ENCODE measurements at regions not wholly inside any gene's neighbourhood (a gene's known extent, or its start where the extent isn't known, plus 50 kb on each side); places are given as distances from the start of the nearest gene placed in this dataset.

DNA sequence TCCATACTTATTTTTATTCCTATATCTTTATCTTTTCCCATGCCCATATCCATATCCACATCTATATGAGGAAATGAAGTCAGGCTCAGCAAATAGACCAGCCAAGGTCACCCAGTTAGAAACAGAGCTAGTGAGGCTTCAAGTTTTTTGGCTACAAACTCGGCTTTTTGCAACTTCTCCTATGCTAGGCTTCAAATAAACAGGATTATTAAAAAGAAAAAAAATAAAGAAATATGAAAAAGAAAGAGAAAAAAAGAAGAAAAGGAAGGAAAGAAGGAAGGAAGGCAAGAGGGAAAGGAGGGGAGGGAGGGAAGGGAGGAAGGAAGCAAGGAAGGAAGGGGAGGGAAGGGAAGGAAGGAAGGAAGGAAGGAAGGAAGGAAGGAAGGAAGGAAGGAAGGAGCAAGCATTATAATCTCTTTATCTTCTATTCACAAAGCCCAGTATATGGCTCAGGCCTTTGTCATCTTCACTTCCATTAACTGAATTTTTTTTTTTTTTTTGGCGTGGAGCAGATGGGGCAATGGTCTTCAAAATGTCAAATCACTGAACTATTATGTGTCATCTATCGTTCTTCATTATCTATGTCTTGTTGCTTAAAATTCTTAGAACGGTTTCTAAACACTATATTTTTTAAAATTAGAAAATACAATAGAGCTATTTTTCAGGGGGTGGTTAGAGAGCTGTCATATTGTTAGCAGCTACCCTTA is 418.2 kb downstream of the VRK1 start:
- DNase-seq = no peak

- DNase-seq = no peak
Measured at GRCh38 chr14:97217111-97217885, 420.1 kb downstream of the VRK1 start.

DNA sequence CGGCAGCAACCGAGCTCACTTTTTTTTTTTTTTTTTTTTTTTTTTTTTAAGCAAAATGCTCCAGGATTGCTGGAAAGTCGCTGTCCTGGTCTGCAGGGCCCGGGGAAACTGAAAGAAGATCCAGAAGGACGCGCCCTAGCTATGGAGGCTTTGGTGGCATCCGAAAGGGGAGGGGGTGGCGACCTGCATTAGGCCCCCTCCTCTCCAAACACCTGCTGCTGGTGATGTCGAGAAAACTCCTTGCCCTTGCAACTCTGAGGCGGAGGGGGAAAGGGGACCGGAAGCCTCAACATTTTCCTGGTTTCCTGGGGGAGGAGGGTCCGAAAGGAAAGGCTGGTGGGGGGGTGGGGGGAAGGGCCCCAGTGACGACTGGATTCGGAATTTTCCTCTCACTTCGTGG is 421.1 kb downstream of the VRK1 start:
- DNase-seq = no peak

DNA sequence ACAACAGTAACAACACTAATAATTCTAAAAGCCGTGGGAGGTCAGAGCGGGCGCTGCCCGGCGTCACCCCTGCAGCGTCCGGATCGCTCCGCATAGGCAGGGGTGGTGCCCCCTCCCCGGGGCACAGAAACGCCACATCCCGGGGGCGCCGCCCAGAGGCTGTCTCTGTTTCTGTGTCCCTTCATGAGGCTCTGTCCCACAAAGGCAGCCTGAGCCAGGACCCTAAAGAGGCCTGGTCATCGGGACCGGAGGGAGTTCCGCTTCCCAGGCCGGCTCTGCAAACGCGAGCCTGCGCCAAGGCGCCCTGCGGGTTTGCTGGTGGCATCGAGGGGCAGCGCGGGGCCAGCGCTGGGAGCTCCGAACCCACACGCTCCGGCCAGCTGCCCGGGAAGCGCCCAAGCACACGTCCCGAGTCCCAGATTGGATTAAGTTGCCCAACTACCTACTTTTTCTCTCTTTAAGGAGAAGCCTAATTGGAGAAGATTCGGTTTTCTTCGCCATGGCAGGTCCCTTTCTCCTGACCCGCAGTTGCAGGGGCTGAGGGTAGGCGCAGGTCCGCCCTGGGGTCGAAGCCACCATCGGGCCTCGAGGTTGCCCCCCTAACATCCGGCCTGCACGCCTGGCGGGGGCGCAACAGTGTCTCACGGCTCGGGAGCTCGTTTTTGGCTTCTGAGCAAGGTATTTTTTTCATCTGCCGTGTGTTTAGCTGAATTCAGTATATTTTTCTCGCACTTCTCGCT is 421.7 kb downstream of the VRK1 start:
- peak; percentile 5 to 24 (median 14) for DNase-seq

DNA sequence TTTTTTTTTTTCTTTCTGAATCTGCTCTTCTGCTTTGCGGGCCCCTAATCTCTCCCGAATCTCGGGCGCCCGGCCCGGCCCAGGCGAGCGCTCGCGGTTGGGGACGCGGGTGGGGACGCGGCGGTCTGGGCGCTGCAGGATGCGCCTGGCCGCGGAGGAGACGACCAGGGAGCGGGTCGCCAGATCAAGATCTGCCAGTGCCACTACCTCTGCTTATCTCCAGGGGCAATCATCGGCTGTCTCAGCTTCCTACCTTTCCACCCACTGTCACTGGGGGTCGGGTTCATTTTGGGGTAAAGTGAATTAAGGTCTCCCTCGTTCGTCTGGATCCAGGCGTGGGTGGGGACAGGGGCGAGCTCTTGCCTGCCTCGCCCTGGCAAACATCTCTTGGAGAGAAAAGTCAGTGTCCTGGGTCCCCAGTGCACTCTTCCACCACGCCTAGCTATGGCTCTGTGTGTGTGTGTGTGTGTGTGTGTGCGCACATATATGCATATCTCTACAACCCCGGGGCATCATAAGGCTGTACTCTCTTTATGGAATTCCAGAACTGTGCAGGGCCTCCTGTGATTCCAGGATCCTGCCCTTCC is 422.3 kb downstream of the VRK1 start:
- DNase-seq = no peak

- DNase-seq = no peak
Measured at GRCh38 chr14:97221572-97222285, 424.5 kb downstream of the VRK1 start.

- DNase-seq = no peak
Measured at GRCh38 chr14:97224016-97224415, 426.8 kb downstream of the VRK1 start.

DNA sequence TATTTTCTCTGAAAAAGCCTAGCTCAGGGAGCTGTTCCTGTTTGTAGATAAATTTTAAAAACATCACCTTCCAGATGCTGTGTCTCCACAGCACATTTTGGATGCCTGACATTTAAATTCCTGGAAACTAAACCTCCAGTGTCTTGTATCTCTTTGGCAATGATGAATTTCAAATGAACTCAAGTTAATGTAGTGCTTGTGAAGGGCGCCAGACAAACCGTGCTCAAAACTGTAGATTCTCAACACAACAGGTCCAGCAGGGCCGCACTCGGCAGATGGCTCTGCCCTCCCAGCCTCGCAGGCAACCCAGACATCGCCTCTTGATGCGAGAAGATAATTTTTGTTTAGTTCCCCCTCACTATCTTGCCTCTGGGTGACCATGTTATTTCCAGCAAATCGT is 432.9 kb downstream of the VRK1 start:
- DNase-seq = no peak

DNA sequence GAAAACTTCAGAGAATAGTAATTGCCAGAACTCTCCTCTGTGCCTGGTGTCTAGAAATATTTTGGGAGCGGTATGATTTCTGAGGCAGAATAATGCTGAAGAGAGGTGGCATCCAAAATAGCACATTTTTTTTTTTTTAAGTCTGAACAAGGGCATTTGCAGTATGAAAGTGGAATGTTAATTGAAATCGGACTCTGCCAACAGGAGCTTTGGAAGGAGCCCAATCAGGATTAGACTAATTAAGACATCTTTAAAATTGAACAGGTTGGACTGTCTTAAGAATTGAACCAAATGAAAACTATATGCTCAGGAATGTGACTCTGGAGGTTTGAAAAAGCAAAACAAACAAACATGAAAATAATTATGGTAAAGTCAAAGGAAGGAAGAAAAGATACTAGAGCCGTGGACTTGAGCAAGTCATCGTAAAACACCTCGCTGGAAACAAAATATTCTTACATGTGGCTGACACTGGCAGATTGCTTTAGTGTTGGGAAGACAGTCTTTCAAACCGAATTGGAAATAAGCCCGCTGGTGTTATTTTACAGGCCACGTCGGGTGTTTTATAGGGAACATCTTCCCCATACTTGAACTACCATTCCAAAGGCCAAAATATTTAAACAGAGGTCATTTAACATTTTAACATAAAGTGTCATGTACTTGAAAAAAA is 436.3 kb downstream of the VRK1 start:
- no peak for DNase-seq

GRCh38 chr14:97246648-97247047 is 449.5 kb downstream of the VRK1 start:
- DNase-seq = no peak

GRCh38 chr14:97248973-97249372 is 451.8 kb downstream of the VRK1 start:
- DNase-seq = no peak

DNA sequence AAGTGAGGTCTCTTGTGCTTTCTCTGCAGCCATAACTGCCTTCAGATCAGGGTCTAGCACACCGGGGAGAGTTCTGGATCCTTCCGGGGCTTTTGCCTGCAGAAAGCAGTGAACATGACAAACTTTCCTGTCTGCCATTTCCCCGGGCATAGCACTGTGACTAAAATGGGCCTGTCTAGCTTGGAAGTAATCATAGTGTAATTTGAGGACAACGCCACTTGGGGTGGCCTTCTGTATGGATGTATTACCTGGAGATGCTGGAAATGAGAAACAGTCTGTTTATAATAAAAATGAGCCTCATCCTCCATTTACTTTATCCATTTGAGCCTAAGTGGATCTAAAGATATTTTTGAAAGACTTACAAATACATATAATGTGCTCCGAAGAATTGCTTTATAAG is 453.7 kb downstream of the VRK1 start:
- no peak for DNase-seq

- no peak for DNase-seq
Measured at GRCh38 chr14:97251491-97252155, 454.4 kb downstream of the VRK1 start.

GRCh38 chr14:97253756-97254155 is 456.6 kb downstream of the VRK1 start:
- peak in 2 of 4 experiments; percentile 2 to 10 for DNase-seq

DNA sequence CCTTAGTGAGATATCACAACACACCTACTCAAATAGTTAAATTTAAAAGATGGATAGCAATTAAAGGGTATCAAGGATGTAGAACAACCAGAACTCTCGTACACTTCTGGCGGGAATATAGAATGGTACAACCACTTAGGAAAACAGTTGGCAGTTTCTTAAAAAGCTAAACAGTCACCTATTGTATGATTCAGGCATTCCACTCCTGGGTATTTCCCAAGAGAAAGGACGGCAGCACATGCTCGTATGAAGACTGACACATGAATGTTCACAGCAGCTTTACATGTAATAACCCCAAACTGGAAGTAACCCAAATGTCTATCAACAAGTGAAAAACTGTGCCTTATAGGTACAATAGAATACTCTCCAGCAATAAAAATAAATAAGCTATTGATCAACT is 465.2 kb downstream of the VRK1 start:
- no peak for DNase-seq

DNA sequence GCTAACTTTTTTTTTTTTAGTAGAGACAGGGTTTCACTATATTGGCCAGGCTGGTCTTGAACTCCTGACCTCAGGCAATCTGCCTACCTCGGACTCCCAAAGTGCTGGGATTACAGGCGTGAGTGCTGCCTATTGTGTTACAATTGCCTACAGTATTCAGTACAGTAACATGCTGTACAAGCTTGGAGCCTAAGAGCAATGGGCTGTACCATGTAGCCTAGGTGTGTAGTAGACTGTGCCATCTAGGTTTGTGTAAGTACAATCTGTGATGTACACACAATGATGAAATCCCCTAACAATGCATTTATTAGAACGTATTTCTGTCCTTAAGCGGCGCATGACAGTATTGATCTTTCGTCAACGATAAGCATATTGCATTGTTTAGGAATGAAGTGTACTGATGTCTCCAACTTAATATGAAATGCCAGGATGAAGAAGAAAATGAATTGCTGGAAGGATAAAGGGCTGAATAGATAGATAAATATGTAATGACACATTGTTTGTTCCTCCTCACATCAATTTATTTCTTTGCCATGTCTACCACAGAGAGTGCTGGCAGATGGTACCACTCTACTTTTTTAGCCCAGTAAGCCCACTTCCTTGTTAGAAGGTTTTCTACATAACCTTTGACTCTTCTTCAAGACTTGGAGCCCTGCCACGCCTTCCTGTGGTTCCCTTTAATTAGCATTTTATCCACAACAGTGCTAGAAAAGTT is 467.5 kb downstream of the VRK1 start:
- no peak for DNase-seq

DNA sequence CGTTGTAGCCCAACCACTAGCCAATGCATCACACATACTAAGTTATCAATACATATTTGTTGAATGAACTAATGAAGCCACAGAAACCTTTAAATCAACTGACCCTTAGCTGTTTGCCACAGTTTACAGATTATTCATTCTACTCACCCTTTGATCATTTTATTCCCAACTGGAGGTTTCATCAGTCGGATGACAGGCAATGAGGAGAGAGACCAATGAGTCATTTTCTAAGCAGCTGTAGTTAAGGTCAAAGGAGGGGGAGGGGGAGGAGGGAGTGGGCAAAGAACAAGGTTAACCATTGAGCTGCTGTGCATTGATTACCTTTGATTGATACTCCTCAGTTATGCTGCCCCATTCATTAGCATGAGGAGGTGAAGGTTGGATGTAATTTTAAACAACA is 469.5 kb downstream of the VRK1 start:
- no peak for DNase-seq

DNA sequence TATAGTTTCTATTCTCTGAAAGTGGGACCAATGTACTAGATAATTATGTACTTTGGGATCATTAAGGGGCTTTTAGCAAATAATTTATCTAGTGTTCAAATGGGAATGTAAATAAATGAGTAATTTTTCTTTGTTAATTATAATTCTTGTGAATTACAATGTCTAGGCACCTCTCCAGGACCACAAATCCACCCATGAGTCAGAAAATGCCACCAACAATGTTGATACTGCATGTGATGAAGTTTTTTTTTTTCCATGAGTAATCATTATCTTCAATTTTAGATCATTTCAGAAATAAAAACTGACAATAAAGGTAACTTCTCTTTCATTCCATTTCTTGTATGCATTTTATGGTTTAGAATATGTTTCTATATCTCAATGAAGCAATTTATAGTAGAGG is 470.3 kb downstream of the VRK1 start:
- DNase-seq = no peak

GRCh38 chr14:97268097-97268496 is 470.9 kb downstream of the VRK1 start:
- DNase-seq = no peak

- DNase-seq = no peak
Measured at GRCh38 chr14:97270308-97270707, 473.1 kb downstream of the VRK1 start.
